GM12878 (cell line): ENCODE measurements at regions not wholly inside any gene's neighbourhood (a gene's known extent, or its start where the extent isn't known, plus 50 kb on each side); places are given as distances from the start of the nearest gene placed in this dataset.

Experiments
- ATAC-seq: fragments of 200-7000 bp; cut with Tn5 transposase; 3 replicates; pipeline ENCODE4 v1.9.1; 2020; ENCODE audit warnings: mild to moderate bottlenecking, moderate library complexity
- BruUV-seq: library from RNA; stranded (reverse); fragments of 400-500 nt; replicated peaks from 2 replicates; lab custom pipeline; 2021; lab: Mats Ljungman, UMichigan
- CTCF ChIA-PET: fragments of 300-600 bp; sonication (Branson Sonifier 250); formaldehyde crosslinking; extraction: SDS; loops from one replicate; lab custom pipeline; 2021; ENCODE audit warnings: inconsistent platforms; lab: Yijun Ruan, JAX
- POLR2A ChIA-PET: fragments of 350-600 bp; formaldehyde crosslinking; extraction: SDS; loops from one replicate; lab custom pipeline; 2021; ENCODE audit warnings: inconsistent platforms; lab: Charles Lee
- RAD21 ChIA-PET: fragments of 300-600 bp; sonication (Branson Sonifier 250); formaldehyde crosslinking; loops from one replicate; lab custom pipeline; 2023; ENCODE audit warnings: antibody characterized with exemption; ENCODE audit not compliant: unreplicated experiment; lab: Charles Lee
- SMC1A ChIA-PET: fragments of 300-600 bp; sonication (Branson Sonifier 250); formaldehyde crosslinking; loops from one replicate; lab custom pipeline; 2023; ENCODE audit not compliant: unreplicated experiment, uncharacterized antibody; lab: Charles Lee
- DNase-seq: peaks from one replicate; pipeline ENCODE4 v3.0.0-alpha.2; 2011; ENCODE audit warnings: low read depth, low spot score
- FAIRE-seq: peaks from 3 replicates; lab custom pipeline; 2011; peaks lifted over from hg19 to GRCh38; lab: Jason Lieb, UNC
- H2AFZ ChIP-seq: 2 replicates; pipeline ENCODE4 v1.6.0; 2011; ENCODE audit warnings: low read depth, low read length, control low read depth; ENCODE audit not compliant: control insufficient read depth
- H3K27ac ChIP-seq: 2 replicates; pipeline ENCODE4 v1.5.1; 2011; ENCODE audit warnings: control low read depth; ENCODE audit not compliant: control insufficient read depth, insufficient read depth
- H3K27me3 ChIP-seq, 2 experiments: replicated peaks in 1 of 2; 2 replicates each; pipeline versions ENCODE4 v1.6.0 to v1.6.1; 2011; ENCODE audit warnings: low read length in 1 of 2; ENCODE audit not compliant: control insufficient read depth in 2 of 2, insufficient read depth in 2 of 2
- H3K36me3 ChIP-seq, 2 experiments: 2 replicates each; pipeline ENCODE4 v1.5.1; 2011; ENCODE audit warnings: low read length in 1 of 2; ENCODE audit not compliant: control insufficient read depth in 2 of 2, insufficient read depth in 2 of 2
- H3K4me1 ChIP-seq: 2 replicates; pipeline ENCODE4 v1.6.1; 2011; ENCODE audit warnings: mild to moderate bottlenecking, low read length, moderate library complexity, mixed read lengths; ENCODE audit not compliant: control insufficient read depth, insufficient read depth
- H3K4me2 ChIP-seq: 2 replicates; pipeline ENCODE4 v1.6.0; 2011; ENCODE audit warnings: control low read depth; ENCODE audit not compliant: control insufficient read depth, insufficient read depth
- H3K4me3 ChIP-seq: fragments of 200-600 bp; sonication (generic); 2 replicates; pipeline ENCODE4 v1.5.1; 2016
- H3K79me2 ChIP-seq: 2 replicates; pipeline ENCODE4 v1.6.0; 2011; ENCODE audit warnings: low read length; ENCODE audit not compliant: control insufficient read depth, insufficient read depth
- H3K9ac ChIP-seq: 2 replicates; pipeline ENCODE4 v1.8.0; 2011; ENCODE audit warnings: low read length, control low read depth, mixed read lengths; ENCODE audit not compliant: control insufficient read depth, insufficient read depth
- H3K9me3 ChIP-seq: replicated peaks from 3 replicates; pipeline ENCODE4 v1.5.1; 2011; ENCODE audit warnings: mild to moderate bottlenecking, low read length; ENCODE audit not compliant: control insufficient read depth, insufficient read depth
- H4K20me1 ChIP-seq: 2 replicates; pipeline ENCODE4 v1.6.0; 2011; ENCODE audit not compliant: control insufficient read depth, insufficient read depth
- BACH1 ChIP-seq: fragments of 450-650 bp; IDR thresholded peaks from 2 replicates; pipeline ENCODE4 v1.6.1; 2017; ENCODE audit warnings: mild to moderate bottlenecking, borderline replicate concordance
- CBFB ChIP-seq: IDR thresholded peaks from 2 replicates; pipeline ENCODE4 v1.6.1; 2016; ENCODE audit warnings: antibody characterized with exemption, low read depth
- CBX3 ChIP-seq: fragments of 200-600 bp; sonication (generic); IDR thresholded peaks from 2 replicates; pipeline ENCODE4 v1.6.1; 2016; ENCODE audit warnings: low read depth, borderline replicate concordance
- EED ChIP-seq: sonication (generic); IDR thresholded peaks from 2 replicates; pipeline ENCODE4 v1.6.1; 2016; ENCODE audit warnings: antibody characterized with exemption, low read depth
- FOS ChIP-seq: IDR thresholded peaks from 3 replicates; pipeline ENCODE4 v1.6.1; 2011; ENCODE audit warnings: borderline replicate concordance; ENCODE audit not compliant: insufficient read length; ENCODE audit errors: extremely low read depth
- FOXM1 ChIP-seq: IDR thresholded peaks from 2 replicates; pipeline ENCODE4 v1.6.1; 2012; ENCODE audit warnings: low read depth, mild to moderate bottlenecking, inconsistent platforms, low read length, moderate library complexity
- GATAD2B ChIP-seq: fragments of 450-650 bp; conservative IDR thresholded peaks from 2 replicates; pipeline ENCODE4 v1.6.1; 2017; ENCODE audit warnings: low read depth, mild to moderate bottlenecking, moderate library complexity
- MTA3 ChIP-seq: IDR thresholded peaks from 2 replicates; pipeline ENCODE4 v1.6.1; 2012; ENCODE audit warnings: low read length, inconsistent platforms, borderline replicate concordance
- NFYB ChIP-seq: IDR thresholded peaks from 2 replicates; pipeline ENCODE4 v1.6.1; 2011; ENCODE audit warnings: low read depth, mild to moderate bottlenecking, low read length, improper control_type of control experiment, moderate library complexity; ENCODE audit not compliant: insufficient read depth
- RAD51 ChIP-seq: fragments of 450-650 bp; IDR thresholded peaks from 2 replicates; pipeline ENCODE4 v1.6.1; 2016; ENCODE audit warnings: moderate library complexity, mild to moderate bottlenecking, inconsistent platforms
- RCOR1 ChIP-seq: conservative IDR thresholded peaks from 2 replicates; pipeline ENCODE4 v1.6.1; 2012; ENCODE audit warnings: low read depth, low read length, improper control_type of control experiment
- RFX5 ChIP-seq: IDR thresholded peaks from 2 replicates; pipeline ENCODE4 v1.6.1; 2011; ENCODE audit warnings: low read depth, low read length, improper control_type of control experiment
- RUNX3 ChIP-seq: IDR thresholded peaks from 2 replicates; pipeline ENCODE4 v1.6.1; 2012; ENCODE audit warnings: low read length, inconsistent platforms
- SP1 ChIP-seq: IDR thresholded peaks from one replicate; pipeline ENCODE4 v1.6.1; 2011; ENCODE audit warnings: low read depth, low read length
- STAT3 ChIP-seq: IDR thresholded peaks from 2 replicates; pipeline ENCODE4 v1.6.1; 2011; ENCODE audit warnings: low read depth, low read length, improper control_type of control experiment
- TARDBP ChIP-seq: IDR thresholded peaks from 2 replicates; pipeline ENCODE4 v1.6.1; 2016; ENCODE audit warnings: borderline replicate concordance
- ZSCAN29 ChIP-seq: fragments of 450-650 bp; IDR thresholded peaks from 2 replicates; pipeline ENCODE4 v1.6.1; 2017; ENCODE audit warnings: mild to moderate bottlenecking, moderate library complexity
- WGBS: methylation state at CpG from one replicate; pipeline ENCODE4 v1.1.6; 2016; ENCODE audit warnings: low lambda C conversion rate; ENCODE audit not compliant: insufficient replicate concordance, insufficient coverage; ENCODE audit errors: missing lambda C conversion rate; 5-methylcytosine and 5-hydroxymethylcytosine counted together
- in situ Hi-C: fragments of 300-500 bp; cut with MboI; formaldehyde crosslinking; loops from 9 replicates; pipeline ENCODE4 v1.14.3; 2018; ENCODE audit warnings: mixed read lengths
- intact Hi-C: fragments of 100-400 bp; cut with micrococcal nuclease; formaldehyde crosslinking; loops from one replicate; pipeline ENCODE4 v1.14.2; 2022; ENCODE audit not compliant: unreplicated experiment
- TF ChIP-seq, protein P1 (sequence below): IDR thresholded peaks from 2 replicates; pipeline ENCODE4 v1.6.1; 2011; ENCODE audit warnings: borderline replicate concordance, low read depth, mild to moderate bottlenecking, moderate library complexity, low read length; ENCODE audit not compliant: insufficient read depth, poor library complexity, severe bottlenecking
- TF ChIP-seq, protein P2 (sequence below): IDR thresholded peaks from 2 replicates; pipeline ENCODE4 v1.6.1; 2012; ENCODE audit warnings: mild to moderate bottlenecking, low read depth, low read length

- Histone ChIP-seq H3K9ac (no peak overlapping the region), H3K27me3 (no peaks in the 10 kb centered on the region), H3K4me3 (no peak overlapping the region), H3K9me3 (no peaks in the 10 kb centered on the region; the same call in 1 of the 3 replicates), H3K36me3 (no peaks in the 10 kb centered on the region), H3K4me2 (no peak overlapping the region), H4K20me1 (no peaks in the 10 kb centered on the region), H2AFZ (no peak overlapping the region), H3K4me1 (no peaks in the 10 kb centered on the region), H3K79me2 (no peaks in the 10 kb centered on the region), H3K27ac (no peak overlapping the region)
- SMC1A ChIA-PET: interaction anchor here (1.3 to 3.1 kb wide), 2 partner anchors 9 to 102 kb away, joined by 3 to 12 read pairs; no protein-coding TSS in a partner anchor
- POLR2A ChIA-PET: interaction anchor here (1.3 kb wide), 1 partner anchor 53 kb away, joined by 3 read pairs; no protein-coding TSS in a partner anchor
- TF ChIP-seq GATAD2B (no peak), RFX5 (no peak), STAT3 (no peak), RCOR1 (no peak), FOS (no peak), SP1 (no peak), CBX3 (no peak), FOXM1 (no peak), BACH1 (no peak), EED (no peak), CBFB (no peak), TARDBP (no peak), ZSCAN29 (no peak), NFYB (no peak), RAD51 (no peak), RUNX3 (no peak), MTA3 (no peak)
- TF ChIP-seq, protein P1, sequence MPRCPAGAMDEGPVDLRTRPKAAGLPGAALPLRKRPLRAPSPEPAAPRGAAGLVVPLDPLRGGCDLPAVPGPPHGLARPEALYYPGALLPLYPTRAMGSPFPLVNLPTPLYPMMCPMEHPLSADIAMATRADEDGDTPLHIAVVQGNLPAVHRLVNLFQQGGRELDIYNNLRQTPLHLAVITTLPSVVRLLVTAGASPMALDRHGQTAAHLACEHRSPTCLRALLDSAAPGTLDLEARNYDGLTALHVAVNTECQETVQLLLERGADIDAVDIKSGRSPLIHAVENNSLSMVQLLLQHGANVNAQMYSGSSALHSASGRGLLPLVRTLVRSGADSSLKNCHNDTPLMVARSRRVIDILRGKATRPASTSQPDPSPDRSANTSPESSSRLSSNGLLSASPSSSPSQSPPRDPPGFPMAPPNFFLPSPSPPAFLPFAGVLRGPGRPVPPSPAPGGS: no peak
- TF ChIP-seq, protein P2, sequence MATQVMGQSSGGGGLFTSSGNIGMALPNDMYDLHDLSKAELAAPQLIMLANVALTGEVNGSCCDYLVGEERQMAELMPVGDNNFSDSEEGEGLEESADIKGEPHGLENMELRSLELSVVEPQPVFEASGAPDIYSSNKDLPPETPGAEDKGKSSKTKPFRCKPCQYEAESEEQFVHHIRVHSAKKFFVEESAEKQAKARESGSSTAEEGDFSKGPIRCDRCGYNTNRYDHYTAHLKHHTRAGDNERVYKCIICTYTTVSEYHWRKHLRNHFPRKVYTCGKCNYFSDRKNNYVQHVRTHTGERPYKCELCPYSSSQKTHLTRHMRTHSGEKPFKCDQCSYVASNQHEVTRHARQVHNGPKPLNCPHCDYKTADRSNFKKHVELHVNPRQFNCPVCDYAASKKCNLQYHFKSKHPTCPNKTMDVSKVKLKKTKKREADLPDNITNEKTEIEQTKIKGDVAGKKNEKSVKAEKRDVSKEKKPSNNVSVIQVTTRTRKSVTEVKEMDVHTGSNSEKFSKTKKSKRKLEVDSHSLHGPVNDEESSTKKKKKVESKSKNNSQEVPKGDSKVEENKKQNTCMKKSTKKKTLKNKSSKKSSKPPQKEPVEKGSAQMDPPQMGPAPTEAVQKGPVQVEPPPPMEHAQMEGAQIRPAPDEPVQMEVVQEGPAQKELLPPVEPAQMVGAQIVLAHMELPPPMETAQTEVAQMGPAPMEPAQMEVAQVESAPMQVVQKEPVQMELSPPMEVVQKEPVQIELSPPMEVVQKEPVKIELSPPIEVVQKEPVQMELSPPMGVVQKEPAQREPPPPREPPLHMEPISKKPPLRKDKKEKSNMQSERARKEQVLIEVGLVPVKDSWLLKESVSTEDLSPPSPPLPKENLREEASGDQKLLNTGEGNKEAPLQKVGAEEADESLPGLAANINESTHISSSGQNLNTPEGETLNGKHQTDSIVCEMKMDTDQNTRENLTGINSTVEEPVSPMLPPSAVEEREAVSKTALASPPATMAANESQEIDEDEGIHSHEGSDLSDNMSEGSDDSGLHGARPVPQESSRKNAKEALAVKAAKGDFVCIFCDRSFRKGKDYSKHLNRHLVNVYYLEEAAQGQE: no peak
- intact Hi-C loops: no loop called here
- no TSS peak for BruUV-seq
- 0% methylated on average over 1 of the region's 1 CpG for WGBS
- in situ Hi-C loops: no loop called here
- DNase-seq (no peak), FAIRE-seq (no peak), ATAC-seq (no peak)
- RAD21 ChIA-PET: no interaction called here
- CTCF ChIA-PET: interaction anchor here (0.7 to 1.7 kb wide), 3 partner anchors 9 to 103 kb away, joined by 3 to 6 read pairs (median 5); no protein-coding TSS in a partner anchor
Observed at GRCh38 chr11:27287205-27287604, 75.8 kb downstream of the CCDC34 start.
